Mucosa of descending colon (tissue), 3 donors: ENCODE measurements at regions not wholly inside any gene's neighbourhood (a gene's known extent, or its start where the extent isn't known, plus 50 kb on each side); places are given as distances from the start of the nearest gene placed in this dataset.
A peak's percentile ranks its signal among the peaks of the same experiment; 100 is the strongest.

Source experiments
- ATAC-seq: fragments of 200-7000 bp; cut with Tn5 transposase; one replicate; pipeline ENCODE4 v1.9.1; 2020; ENCODE audit warnings: mild to moderate bottlenecking, moderate library complexity
- DNase-seq, 3 donors: peaks; one replicate each; pipeline ENCODE4 v3.0.0-alpha.2; 2020
- H3K36me3 ChIP-seq: fragments of 200-600 bp; one replicate; pipeline ENCODE4 v1.8.0; 2021; ENCODE audit warnings: low read depth, mild to moderate bottlenecking
- H3K4me1 ChIP-seq: fragments of 200-600 bp; one replicate; pipeline ENCODE4 v1.8.0; 2021; ENCODE audit warnings: low read depth, mild to moderate bottlenecking
- H3K4me3 ChIP-seq: fragments of 200-600 bp; one replicate; pipeline ENCODE4 v1.8.0; 2021; ENCODE audit warnings: mild to moderate bottlenecking
- H3K9me3 ChIP-seq: fragments of 200-600 bp; one replicate; pipeline ENCODE4 v1.8.0; 2021; ENCODE audit warnings: mild to moderate bottlenecking
- intact Hi-C, 2 donors: fragments of 100-400 bp; cut with DNase I in 1 of 2; cut with micrococcal nuclease in 1 of 2; formaldehyde crosslinking; loops; one replicate each; pipeline versions ENCODE4 v1.11.0 to v1.11.1; 2022; cut with DNase I, micrococcal nuclease
- TF ChIP-seq, protein P1 (sequence below): fragments of 200-600 bp; IDR thresholded peaks from one replicate; pipeline ENCODE4 v1.8.0; 2022; ENCODE audit warnings: antibody characterized with exemption, mild to moderate bottlenecking
- donor health status: DM: no; HTN: no; CAD: no; lungs with moderate emphysema.
- donor health status: DM: no; HTN: no; CAD: no.
- donor health status: DM: no; HTN: yes; CAD: no.

DNA sequence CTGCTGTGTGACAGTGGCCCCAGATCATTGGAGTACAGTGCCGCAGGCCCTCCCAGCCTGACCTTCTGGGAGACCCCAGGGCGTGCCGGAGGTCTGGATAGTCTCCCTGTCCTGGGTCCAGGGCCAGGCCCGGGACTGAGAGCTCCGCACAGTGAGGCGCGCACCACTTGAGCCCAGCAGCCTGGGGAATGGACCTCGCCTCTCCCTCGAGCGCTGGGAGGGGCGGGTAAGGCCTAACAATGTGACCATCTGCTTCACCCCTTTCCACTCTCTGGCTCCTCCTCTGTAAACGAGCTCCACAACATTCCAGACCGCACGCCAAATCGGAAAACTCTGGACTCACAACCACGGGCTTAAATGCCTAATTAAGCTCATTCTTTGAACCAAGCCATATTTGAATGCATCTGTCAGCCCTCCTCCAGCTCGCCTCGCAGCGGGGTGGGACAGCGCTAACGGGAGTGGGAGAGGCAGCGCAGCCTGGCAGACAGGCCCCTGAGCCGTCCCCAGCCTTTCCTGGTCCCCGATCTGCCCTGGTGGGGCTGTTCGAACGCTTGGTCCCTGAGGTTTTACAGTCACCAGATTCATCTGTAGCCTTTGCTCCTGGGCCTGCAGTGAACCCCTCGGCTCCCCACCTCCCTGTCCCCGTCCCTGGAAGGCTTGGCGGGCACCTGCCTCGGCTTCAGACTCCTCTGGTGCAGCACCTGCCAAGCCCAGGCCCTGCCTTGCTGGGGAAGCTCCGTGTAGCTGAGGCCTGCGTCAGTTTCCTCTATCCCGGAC lies 120.7 kb upstream of the VSTM2B start:
- Histone ChIP-seq H3K36me3 (no peaks in the 10 kb centered on the region), H3K4me1 (no peaks in the 10 kb centered on the region), H3K4me3 (no peak overlapping the region), H3K9me3 (no peaks in the 10 kb centered on the region)
- peak; percentile 39 for ATAC-seq
- TF ChIP-seq, protein P1, sequence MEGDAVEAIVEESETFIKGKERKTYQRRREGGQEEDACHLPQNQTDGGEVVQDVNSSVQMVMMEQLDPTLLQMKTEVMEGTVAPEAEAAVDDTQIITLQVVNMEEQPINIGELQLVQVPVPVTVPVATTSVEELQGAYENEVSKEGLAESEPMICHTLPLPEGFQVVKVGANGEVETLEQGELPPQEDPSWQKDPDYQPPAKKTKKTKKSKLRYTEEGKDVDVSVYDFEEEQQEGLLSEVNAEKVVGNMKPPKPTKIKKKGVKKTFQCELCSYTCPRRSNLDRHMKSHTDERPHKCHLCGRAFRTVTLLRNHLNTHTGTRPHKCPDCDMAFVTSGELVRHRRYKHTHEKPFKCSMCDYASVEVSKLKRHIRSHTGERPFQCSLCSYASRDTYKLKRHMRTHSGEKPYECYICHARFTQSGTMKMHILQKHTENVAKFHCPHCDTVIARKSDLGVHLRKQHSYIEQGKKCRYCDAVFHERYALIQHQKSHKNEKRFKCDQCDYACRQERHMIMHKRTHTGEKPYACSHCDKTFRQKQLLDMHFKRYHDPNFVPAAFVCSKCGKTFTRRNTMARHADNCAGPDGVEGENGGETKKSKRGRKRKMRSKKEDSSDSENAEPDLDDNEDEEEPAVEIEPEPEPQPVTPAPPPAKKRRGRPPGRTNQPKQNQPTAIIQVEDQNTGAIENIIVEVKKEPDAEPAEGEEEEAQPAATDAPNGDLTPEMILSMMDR, result no peak
- peak in 2 of 3 donors; percentile 9 to 42 for DNase-seq
- intact Hi-C loops, result no loop called here

DNA sequence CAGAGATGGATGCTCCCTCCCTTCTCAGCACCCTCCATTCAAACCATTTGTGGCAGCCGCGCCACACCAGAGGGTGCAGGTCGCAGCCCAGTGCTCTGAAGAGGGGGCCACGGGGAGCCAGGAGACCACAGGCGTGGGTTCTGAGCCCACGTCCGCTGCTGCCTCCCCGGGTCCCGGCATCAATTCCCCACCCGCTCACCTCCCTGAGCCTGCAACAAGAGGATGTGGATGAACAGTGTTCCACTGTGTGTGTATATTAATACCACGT lies 120.1 kb upstream of the VSTM2B start:
- intact Hi-C loops, result no loop called here
- TF ChIP-seq, protein P1, result no peak
- Histone ChIP-seq H3K4me3 (no peak overlapping the region), H3K9me3 (no peaks in the 10 kb centered on the region), H3K4me1 (no peaks in the 10 kb centered on the region), H3K36me3 (no peaks in the 10 kb centered on the region)
- no peak for ATAC-seq
- DNase-seq, result no peak

DNA sequence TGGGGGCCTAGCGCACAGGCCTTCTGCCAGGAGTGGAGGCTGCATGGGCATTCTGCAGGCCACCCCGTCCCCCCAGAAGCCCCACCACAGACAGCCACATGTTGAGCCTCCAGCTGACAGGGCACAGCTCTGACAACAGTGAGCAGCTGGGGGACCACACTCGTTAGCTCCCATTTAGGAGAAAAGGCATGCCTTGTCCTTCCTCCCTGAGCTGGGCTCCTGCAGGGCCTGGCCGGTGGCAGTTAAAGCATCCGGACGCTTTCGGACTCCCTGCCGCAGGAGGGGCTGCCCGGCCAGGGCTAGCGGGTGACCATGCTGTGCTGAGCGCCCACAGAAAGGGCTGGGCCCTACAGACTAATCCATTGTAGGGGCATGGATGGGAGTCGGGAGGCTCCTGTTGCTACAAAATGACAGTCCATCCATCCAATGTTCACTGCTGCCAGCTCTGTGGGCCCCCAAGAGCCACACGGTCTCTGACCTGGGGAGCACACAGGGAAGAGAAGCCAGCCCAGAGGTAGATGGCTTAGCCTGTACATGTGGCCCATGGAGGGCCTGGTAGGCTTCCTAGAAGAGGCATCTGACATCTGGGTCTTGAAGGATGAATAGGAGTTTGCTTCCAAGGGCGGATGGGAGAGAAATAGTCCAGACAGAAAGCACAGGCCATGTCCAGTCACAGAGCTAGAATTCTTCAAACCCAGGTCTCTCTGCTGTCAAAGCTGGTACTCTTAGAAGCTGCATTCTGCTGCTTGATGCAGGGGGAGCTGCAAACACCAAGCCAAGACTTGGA lies 116.5 kb upstream of the VSTM2B start:
- Histone ChIP-seq H3K36me3 (no peaks in the 10 kb centered on the region), H3K4me1 (no peaks in the 10 kb centered on the region), H3K4me3 (no peak overlapping the region), H3K9me3 (no peaks in the 10 kb centered on the region)
- DNase-seq (peak in 1 of 3 donors; percentile 25), ATAC-seq (no peak)
- TF ChIP-seq, protein P1, result no peak
- intact Hi-C loops, result no loop called here

DNA sequence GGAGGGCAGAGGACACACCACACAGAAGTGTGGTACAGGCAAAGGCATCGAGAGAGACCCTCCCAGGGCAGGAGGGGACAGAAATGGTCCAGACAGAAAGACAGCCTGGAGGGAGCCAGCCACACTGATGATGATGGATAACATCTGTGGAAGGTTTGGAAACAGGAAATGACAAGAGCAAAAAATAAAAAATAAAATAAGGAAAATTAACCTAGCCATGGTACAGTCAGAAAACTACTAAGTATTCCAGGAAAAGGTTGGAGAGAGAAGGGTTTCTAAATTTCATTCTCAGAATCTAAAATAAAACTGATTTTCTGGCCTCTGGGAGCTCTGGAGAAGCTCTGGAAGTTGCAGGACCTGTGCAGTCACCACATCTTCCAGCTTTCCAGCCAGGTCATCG lies 115.2 kb upstream of the VSTM2B start:
- intact Hi-C loops, result no loop called here
- Histone ChIP-seq H3K4me3 (no peak overlapping the region), H3K36me3 (no peaks in the 10 kb centered on the region), H3K4me1 (no peaks in the 10 kb centered on the region), H3K9me3 (no peaks in the 10 kb centered on the region)
- TF ChIP-seq, protein P1, result no peak
- DNase-seq (no peak), ATAC-seq (no peak)

DNA sequence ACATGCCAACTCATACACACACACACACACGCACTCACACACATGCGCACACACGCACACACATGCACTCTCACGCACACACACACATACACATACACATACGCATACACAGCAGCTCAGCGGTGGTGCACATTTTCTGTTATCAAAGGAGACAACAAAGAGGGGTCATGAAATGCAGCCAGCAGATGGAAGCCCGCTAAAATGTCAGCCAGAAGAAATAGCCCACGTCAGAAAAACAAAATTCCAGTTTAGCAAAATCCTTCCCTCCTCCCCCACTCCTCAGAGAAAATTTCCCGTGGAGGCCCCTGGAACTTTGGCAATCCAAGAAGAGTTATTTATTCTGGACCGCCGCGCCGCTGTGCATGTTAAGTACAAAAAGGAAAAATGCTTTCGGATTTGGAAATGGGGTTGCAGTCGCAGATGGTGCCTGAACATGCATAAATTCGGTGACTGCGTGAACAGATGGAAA lies 114.6 kb upstream of the VSTM2B start:
- TF ChIP-seq, protein P1, result no peak
- H3K4me3 ChIP-seq, result no peak overlapping the region
- no peaks in the 10 kb centered on the region for H3K36me3 ChIP-seq
- peak in 1 of 3 donors; percentile 4 for DNase-seq
- no peaks in the 10 kb centered on the region for H3K4me1 ChIP-seq
- no peaks in the 10 kb centered on the region for H3K9me3 ChIP-seq
- no peak for ATAC-seq
- intact Hi-C loops, result no loop called here
